ENCODE measurements at regions not wholly inside any gene's neighbourhood (a gene's known extent, or its start where the extent isn't known, plus 50 kb on each side); places are given as distances from the start of the nearest gene placed in this dataset.
"Not testable (repeated sequence)": the region's sequence is repeated elsewhere in the genome, so short reads cannot be mapped to it uniquely, and the experiment has no call there.

GRCh38 chr2:128414946-128415778, 96.5 kb upstream of the HS6ST1 start:
- DNase-seq (ENCODE audit: low spot score) = no peak

GRCh38 chr2:128415779-128416061, 97.1 kb upstream of the HS6ST1 start:
- DNase-seq (ENCODE audit: low spot score) = no peak

GRCh38 chr2:128416109-128416785, 97.6 kb upstream of the HS6ST1 start:
- no peak for DNase-seq (ENCODE audit: low spot score)

DNA sequence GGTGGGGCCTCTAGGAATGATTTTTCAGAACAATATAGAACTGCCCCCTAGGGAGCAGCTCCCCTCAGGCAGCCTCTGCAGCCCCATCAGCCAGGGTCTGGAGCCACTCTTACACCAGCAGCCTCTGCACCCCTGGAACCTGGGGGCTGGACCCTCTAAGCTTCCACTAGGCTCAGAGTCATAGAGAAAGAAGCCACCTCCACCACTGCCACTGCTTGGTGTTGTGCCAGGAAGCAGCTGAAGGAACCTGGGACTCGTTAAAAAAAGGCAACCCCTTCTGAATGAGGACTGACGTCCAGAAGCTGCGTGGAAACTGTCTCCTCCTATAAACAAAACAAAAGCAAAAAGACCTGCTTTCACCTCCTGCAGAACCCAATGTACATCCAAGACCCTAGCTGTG, 98.1 kb upstream of the HS6ST1 start:
- no peak for DNase-seq (ENCODE audit: low spot score)

GRCh38 chr2:128417264-128417663, 98.6 kb upstream of the HS6ST1 start:
- not testable (repeated sequence) for DNase-seq (ENCODE audit: low spot score)

DNA sequence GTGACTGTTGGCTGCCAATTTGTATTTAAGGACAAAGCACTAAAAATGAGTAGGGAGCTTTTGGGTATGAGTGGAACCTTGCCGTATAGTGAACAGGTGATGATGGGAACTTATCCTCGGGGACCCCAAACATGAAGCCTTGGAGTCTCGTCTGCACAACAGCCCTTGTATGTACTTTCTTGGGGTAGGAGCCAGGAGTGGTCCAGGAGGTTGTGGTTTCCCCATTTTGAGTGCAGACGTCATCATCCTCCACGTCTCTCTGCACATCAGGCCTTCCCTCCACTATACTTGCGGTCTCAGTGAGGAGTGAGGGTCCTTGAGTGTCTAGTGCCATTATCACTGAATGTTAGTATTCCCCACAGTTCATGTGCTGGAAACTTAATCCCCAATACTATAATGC, 101.5 kb upstream of the HS6ST1 start:
- DNase-seq (ENCODE audit: low spot score) = no peak

DNA sequence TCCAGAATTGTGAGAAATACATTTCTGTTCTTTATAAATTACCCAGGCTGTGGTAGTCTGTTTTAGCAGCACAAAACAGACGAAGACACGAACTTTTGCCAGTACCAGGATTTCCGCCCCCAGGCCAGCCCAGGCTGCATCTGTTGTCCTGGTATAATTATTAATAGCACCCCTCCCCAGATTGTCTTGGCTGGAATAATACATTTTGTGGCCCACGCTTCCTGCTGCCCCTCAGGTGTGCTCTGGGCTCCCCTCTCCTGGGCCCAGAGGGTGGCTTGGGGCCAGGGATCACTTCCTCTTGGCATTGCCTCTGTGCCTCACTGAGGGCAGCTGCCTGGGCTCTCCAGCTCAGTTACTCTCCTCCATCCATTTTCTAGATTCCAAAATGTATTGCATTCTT, 102.1 kb upstream of the HS6ST1 start:
- no peak for DNase-seq (ENCODE audit: low spot score)

DNA sequence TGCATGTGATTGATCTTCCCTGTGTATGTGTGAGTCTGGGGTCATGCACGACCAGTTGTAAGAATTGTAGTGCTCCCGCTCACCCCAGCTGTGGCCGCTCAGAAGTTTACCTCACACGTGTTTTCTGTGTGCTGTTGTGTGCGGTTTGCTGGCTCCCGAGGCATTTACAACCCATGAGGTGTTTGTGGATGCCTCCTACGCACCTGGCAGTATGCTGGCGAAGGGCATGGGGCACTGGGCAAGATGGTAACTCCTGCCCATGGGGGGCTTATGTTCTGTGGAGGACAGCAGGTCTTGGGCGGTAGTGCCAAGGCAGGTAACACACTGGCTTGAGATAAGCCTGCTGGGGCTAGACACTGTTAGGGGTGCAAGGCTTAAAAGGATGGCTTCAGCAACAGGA, 102.6 kb upstream of the HS6ST1 start:
- DNase-seq (ENCODE audit: low spot score) = no peak

- no peak for DNase-seq (ENCODE audit: low spot score)
Observed at GRCh38 chr2:128421861-128422311, 103.2 kb upstream of the HS6ST1 start.

GRCh38 chr2:128422571-128422970, 103.9 kb upstream of the HS6ST1 start:
- no peak for DNase-seq (ENCODE audit: low spot score)

GRCh38 chr2:128423788-128424165, 105.1 kb upstream of the HS6ST1 start:
- DNase-seq (ENCODE audit: low spot score) = no peak

DNA sequence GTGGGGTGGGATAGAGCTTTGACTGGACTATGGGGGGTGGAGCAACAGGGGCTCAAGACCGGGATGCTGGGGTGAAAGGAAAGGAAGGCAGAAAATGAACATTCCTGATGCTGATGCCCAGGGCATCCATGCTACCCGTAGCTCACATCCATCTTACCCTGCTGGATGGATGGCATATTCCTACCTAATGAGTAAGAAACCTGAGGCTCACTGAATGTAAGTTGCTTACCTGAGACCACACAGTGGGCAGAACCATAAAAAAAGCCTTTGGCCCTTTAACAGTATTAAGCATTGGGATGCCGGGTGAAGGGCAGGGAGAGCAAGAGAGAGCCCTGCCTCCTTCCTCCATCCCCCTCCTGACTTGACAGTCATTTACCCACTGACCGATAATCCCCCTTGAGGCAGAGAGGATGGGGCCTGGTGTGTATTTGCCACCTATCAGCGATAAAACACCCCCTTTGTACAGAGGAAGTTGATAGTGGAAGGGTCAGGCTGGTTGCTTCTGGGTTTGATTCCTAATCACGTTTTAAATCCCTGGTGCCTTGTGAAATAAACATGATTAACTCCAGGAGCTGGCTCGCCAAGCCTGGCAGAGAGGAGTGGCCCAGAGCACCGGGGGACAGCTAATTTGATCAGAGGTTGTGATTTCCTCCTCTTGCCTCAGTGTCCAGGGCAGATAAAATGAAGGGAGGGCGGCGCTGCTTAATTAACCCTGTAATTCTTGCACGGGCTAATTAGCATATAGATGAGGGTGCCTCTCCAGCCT, 105.9 kb upstream of the HS6ST1 start:
- DNase-seq (ENCODE audit: low spot score) = no peak

GRCh38 chr2:128425216-128425615, 106.5 kb upstream of the HS6ST1 start:
- no peak for DNase-seq (ENCODE audit: low spot score)

DNA sequence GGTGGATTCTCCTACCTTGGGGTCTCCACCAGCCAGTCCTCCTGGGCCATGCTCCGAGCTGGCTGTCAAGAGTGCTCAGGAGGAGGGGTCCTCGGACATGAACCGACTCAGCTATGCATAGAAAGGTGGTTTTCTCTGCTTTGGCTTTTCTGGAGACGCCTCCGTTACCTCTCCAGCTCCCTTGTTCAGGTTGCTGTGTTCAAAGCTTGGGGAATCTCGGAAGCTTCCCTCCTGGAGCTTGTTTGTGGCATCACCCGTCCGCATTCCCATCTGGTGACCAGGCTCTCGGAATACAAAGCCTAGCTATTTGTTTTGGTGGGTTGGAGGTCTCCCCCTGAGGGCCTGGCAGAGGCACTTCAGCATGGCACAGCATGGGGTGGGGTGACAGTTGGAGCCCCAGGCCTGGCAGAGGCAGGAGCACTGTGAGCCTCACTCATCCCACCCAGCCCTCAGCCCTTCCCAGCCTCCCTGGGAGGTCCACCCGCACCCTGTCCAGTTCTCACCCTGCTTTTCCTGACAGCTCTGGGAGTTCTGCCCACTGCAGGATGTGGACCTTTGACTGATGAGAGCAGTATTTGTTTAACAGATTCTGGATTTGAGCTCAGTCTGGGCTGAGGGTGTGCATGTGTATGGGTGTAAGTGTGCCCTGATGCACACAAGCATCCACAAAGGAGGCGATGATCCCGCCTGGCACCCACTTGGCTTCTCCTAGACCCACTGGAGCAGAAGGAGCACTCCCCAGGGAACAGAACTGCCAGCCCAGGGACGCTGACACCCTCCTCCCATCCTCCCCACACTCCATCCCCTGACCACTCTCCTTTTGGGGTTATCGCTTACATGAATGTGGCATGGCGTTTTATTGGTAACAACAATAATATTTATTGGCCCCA, 107.3 kb upstream of the HS6ST1 start:
- no peak for DNase-seq (ENCODE audit: low spot score)

GRCh38 chr2:128427413-128427755, 108.7 kb upstream of the HS6ST1 start:
- DNase-seq (ENCODE audit: low spot score) = no peak

DNA sequence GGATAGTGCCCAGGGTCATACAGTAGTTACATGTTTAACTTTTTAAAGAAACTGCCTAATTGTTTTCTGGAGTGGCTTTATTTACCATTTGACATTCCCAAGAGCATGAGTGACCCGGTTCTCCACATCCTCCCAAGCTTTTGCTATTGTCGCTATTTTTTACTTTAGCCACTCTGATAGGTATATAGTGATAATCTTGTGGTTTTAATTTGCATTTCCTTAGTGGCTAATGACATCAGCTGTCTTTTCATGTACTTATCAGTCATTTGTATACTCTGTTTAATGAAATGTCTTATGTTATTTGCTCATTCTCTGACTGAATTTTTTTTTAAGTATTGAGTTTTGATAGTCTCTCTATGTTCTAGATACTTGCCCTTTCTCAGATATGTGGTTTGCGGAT, 109.7 kb upstream of the HS6ST1 start:
- DNase-seq (ENCODE audit: low spot score) = no peak

DNA sequence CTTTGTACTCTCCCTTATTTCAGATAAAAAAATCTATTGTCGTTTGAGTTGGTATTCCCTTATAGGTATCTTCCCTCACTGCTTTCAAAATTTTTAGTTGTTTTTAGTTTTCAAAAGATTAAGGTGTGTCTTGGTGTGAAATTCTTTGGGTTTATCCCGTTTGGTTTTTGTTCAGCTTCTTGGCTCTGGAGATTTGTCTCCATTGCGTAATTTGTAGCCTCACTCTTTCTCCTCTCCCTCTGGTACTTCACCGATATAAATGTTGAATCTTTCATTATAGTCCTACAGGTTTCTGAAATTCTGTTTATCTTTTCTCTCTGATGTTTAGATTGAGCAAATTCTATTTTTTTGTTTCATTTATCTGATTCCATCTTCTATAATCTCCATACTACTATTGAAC, 113.8 kb upstream of the HS6ST1 start:
- DNase-seq (ENCODE audit: low spot score) = no peak

DNA sequence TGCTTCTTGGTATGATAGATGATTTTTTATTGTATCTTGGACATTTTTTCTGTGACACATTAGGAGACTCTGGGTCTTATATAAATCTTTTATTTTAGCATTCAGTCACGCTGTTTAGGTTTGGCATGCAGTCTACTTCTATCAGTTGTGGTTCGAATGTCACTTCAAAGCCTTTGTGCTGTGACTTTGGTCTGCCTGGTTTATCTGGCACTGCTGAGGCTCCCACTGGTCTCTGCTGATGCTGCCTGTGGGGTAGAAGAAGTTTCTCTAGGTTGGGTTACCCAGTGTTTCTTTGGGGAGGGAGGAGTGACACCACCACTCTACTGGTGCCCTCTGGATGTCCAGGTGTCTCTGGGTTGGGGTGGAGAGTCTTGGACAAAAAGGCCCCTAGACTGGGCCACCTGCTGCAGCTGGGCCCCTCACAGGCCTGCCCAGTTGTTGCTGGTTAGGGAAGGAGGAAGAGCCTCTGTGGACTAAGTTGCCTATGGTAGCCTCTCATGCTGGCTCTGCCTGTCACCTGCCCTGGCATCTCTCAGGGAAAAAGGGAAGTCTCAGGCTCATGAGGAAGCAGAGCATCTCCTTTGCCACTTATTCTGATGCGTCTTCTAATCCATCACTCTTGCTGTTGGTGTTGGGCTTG, 115.4 kb upstream of the HS6ST1 start:
- no peak for DNase-seq (ENCODE audit: low spot score)

- DNase-seq (ENCODE audit: low spot score) = no peak
Observed at GRCh38 chr2:128435576-128436478, 117.2 kb upstream of the HS6ST1 start.

GRCh38 chr2:128436479-128437203, 118.0 kb upstream of the HS6ST1 start:
- no peak for DNase-seq (ENCODE audit: low spot score)
